ENCODE measurements at regions not wholly inside any gene's neighbourhood (a gene's known extent, or its start where the extent isn't known, plus 50 kb on each side); places are given as distances from the start of the nearest gene placed in this dataset.
"Not testable (repeated sequence)": the region's sequence is repeated elsewhere in the genome, so short reads cannot be mapped to it uniquely, and the experiment has no call there.

GRCh38 chr12:73867147-73867546 is 670.5 kb upstream of the ATXN7L3B start:
- Histone ChIP-seq H3K4me1 (ENCODE audit: control insufficient read depth, insufficient read depth, low read length) (no peaks in the 10 kb centered on the region), H3K4me3 (ENCODE audit: low read length) (no peak overlapping the region), H3K27me3 (ENCODE audit: control insufficient read depth, insufficient read depth, low read length) (no peaks in the 10 kb centered on the region), H3K27ac (ENCODE audit: low read length) (no peak overlapping the region), H3K36me3 (ENCODE audit: control insufficient read depth, insufficient read depth, low read length) (no peaks in the 10 kb centered on the region), H3K9me3 (ENCODE audit: control insufficient read depth, insufficient read depth, low read length) (no peaks in the 10 kb centered on the region)
- WGBS (ENCODE audit: insufficient coverage, insufficient read length) = no CpG with 5 or more reads among the region's 1 CpG
- no peak for DNase-seq (ENCODE audit: low read depth, low spot score)

DNA sequence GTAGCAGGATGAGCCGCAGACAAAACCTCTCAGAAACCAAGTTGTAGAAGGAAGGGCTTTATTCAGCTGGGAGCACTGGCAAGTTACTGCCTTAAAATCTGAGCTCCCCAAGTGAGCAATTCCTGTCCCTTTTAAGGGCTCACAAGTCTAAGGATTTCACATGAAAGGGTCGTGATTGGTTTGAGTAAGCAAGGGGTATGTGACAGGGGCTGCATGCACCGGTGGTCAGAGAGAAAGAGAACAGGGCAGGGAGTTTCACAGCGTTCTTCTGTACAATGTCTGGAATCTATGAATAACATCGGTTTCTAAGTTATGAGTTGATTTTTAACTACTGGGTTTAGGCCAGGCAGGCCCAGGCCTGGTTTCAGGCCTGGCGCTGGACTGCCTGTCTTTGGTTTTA is 660.3 kb upstream of the ATXN7L3B start:
- H3K36me3 ChIP-seq (ENCODE audit: control insufficient read depth, insufficient read depth, low read length); H3K27me3 ChIP-seq (ENCODE audit: control insufficient read depth, insufficient read depth, low read length); H3K27ac ChIP-seq (ENCODE audit: low read length); H3K4me1 ChIP-seq (ENCODE audit: control insufficient read depth, insufficient read depth, low read length); H3K4me3 ChIP-seq (ENCODE audit: low read length); H3K9me3 ChIP-seq (ENCODE audit: control insufficient read depth, insufficient read depth, low read length); DNase-seq (ENCODE audit: low read depth, low spot score): not testable (repeated sequence)
- no CpG with 5 or more reads among the region's 6 CpGs for WGBS (ENCODE audit: insufficient coverage, insufficient read length)

DNA sequence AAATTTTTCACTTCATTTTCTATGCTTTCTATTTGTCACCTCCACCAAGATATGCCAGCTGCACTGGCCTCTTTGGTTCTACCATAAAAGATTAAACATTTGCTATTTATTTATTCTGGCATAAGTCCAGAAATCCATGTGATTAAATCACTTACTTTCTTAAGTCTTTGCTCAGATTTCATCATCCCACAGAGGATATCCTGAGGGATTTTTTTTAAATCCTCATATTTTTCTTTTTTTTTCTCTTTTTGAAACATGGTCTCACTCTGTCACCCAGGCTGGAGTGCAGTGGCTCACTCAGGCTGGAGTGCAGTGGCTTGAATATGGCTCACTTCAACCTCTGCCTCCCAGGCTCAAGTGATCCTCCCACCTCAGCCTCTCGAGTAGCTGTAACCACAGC is 645.4 kb upstream of the ATXN7L3B start:
- H3K9me3 ChIP-seq (ENCODE audit: control insufficient read depth, insufficient read depth, low read length) = no peaks in the 10 kb centered on the region
- DNase-seq (ENCODE audit: low read depth, low spot score) = no peak
- no CpG with 5 or more reads among the region's 1 CpG for WGBS (ENCODE audit: insufficient coverage, insufficient read length)
- no peaks in the 10 kb centered on the region for H3K4me1 ChIP-seq (ENCODE audit: control insufficient read depth, insufficient read depth, low read length)
- no peaks in the 10 kb centered on the region for H3K27me3 ChIP-seq (ENCODE audit: control insufficient read depth, insufficient read depth, low read length)
- H3K4me3 ChIP-seq (ENCODE audit: low read length) = no peak overlapping the region
- H3K36me3 ChIP-seq (ENCODE audit: control insufficient read depth, insufficient read depth, low read length) = no peaks in the 10 kb centered on the region
- no peak overlapping the region for H3K27ac ChIP-seq (ENCODE audit: low read length)

DNA sequence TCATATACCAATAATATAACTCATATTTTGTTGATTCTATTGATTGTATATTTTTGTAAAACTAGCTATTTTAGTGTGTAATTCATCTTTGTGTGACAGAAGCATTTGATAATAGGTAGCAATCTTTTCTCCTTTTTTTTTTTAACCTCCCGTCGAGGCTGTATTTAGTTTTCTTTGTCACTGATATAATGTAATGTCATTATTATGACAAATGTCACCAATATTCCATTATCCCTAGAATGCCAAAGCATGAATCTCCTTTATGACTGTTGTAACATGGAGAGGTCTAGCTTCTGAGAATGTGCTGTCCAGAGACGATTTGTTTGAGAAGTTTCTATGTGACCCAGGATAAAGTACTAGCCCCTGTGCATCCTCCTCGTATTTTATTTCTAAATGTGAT is 639.0 kb upstream of the ATXN7L3B start:
- Histone ChIP-seq H3K4me3 (ENCODE audit: low read length) (no peak overlapping the region), H3K4me1 (ENCODE audit: control insufficient read depth, insufficient read depth, low read length) (no peaks in the 10 kb centered on the region), H3K27me3 (ENCODE audit: control insufficient read depth, insufficient read depth, low read length) (no peaks in the 10 kb centered on the region), H3K27ac (ENCODE audit: low read length) (no peak overlapping the region), H3K36me3 (ENCODE audit: control insufficient read depth, insufficient read depth, low read length) (no peaks in the 10 kb centered on the region), H3K9me3 (ENCODE audit: control insufficient read depth, insufficient read depth, low read length) (no peaks in the 10 kb centered on the region)
- no CpG with 5 or more reads among the region's 4 CpGs for WGBS (ENCODE audit: insufficient coverage, insufficient read length)
- no peak for DNase-seq (ENCODE audit: low read depth, low spot score)

DNA sequence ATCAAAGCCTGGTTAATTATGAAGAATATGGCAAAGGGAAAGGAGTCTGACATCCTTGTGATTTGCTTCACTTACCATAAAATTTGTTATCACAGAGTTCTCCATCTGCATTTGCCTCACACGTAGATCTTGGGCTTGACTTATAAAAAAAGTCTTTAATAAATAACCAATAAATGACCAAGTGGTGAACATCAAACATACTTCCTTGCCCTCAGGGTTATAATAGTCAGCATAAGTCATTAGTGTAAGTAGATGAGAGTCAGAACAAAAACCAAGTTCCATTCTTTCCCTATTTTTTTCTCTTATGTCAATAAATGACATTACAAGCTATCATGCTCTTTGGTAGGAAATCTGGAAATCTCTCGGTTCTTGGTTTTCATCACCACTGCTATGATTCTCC is 635.4 kb upstream of the ATXN7L3B start:
- Histone ChIP-seq H3K4me1 (ENCODE audit: control insufficient read depth, insufficient read depth, low read length) (no peaks in the 10 kb centered on the region), H3K27me3 (ENCODE audit: control insufficient read depth, insufficient read depth, low read length) (no peaks in the 10 kb centered on the region), H3K9me3 (ENCODE audit: control insufficient read depth, insufficient read depth, low read length) (no peaks in the 10 kb centered on the region), H3K36me3 (ENCODE audit: control insufficient read depth, insufficient read depth, low read length) (no peaks in the 10 kb centered on the region), H3K27ac (ENCODE audit: low read length) (no peak overlapping the region), H3K4me3 (ENCODE audit: low read length) (no peak overlapping the region)
- DNase-seq (ENCODE audit: low read depth, low spot score) = no peak
- WGBS (ENCODE audit: insufficient coverage, insufficient read length) = no CpG with 5 or more reads among the region's 2 CpGs

DNA sequence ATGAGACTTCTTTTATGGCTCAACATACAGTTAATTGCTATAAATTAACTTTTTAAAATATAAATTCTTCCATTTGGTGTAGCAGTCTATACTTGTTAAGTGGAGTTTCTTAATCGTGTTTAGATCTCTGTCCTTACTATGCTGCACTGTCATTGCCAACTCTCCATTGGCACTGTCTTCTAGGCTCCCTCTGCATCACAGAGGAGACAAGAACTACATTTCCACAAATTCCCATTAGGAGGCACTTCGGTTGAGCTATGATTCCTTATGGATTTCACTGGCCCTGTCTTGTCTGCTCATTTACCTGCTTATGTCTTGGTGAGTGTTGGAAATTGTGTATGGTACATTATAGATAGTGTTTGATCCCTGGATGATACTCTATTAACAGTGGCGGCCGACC is 630.9 kb upstream of the ATXN7L3B start:
- Histone ChIP-seq H3K36me3 (ENCODE audit: control insufficient read depth, insufficient read depth, low read length) (no peaks in the 10 kb centered on the region), H3K27ac (ENCODE audit: low read length) (no peak overlapping the region), H3K4me3 (ENCODE audit: low read length) (no peak overlapping the region), H3K27me3 (ENCODE audit: control insufficient read depth, insufficient read depth, low read length) (no peaks in the 10 kb centered on the region), H3K4me1 (ENCODE audit: control insufficient read depth, insufficient read depth, low read length) (no peaks in the 10 kb centered on the region), H3K9me3 (ENCODE audit: control insufficient read depth, insufficient read depth, low read length) (no peaks in the 10 kb centered on the region)
- no peak for DNase-seq (ENCODE audit: low read depth, low spot score)
- WGBS (ENCODE audit: insufficient coverage, insufficient read length) = no CpG with 5 or more reads among the region's 4 CpGs

- Histone ChIP-seq H3K36me3 (ENCODE audit: control insufficient read depth, insufficient read depth, low read length) (no peaks in the 10 kb centered on the region), H3K9me3 (ENCODE audit: control insufficient read depth, insufficient read depth, low read length) (no peaks in the 10 kb centered on the region), H3K4me3 (ENCODE audit: low read length) (no peak overlapping the region), H3K27ac (ENCODE audit: low read length) (no peak overlapping the region), H3K27me3 (ENCODE audit: control insufficient read depth, insufficient read depth, low read length) (no peaks in the 10 kb centered on the region), H3K4me1 (ENCODE audit: control insufficient read depth, insufficient read depth, low read length) (no peaks in the 10 kb centered on the region)
- WGBS (ENCODE audit: insufficient coverage, insufficient read length) = no CpG with 5 or more reads among the region's 1 CpG
- DNase-seq (ENCODE audit: low read depth, low spot score) = no peak
Observed at GRCh38 chr12:73935817-73936216, 601.8 kb upstream of the ATXN7L3B start.

DNA sequence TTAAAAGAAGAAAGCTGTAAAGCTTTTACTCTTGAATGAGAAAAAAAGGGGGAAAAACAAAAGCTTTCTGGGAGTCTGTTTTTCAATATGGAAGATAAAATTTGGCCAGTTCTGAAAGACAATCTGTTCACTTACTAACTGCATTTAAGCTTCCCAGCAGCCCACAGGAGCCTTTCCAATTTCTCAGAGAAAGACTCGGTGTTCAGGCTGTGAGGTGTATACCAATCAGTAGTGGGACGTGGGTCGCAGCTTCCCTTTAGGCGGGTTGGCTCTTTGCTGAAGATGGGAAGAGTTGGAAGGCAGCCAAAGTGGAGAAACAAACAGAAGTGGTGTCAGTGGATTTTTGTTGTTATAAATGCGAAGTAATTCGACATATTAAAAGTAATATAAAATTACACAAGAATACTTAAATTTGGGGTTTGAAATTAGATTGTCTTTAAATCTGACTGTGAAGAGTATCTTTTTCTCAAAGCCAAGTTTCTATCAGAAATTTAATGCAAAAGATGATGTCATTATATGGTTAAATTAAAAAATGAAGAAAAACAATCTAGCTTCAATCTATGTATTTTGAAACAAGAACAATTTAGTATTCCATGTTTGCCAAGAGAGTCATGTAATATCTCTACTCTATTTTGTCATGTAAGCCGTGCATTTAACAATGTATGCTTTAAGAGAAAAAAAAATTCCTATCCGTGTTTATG is 590.2 kb upstream of the ATXN7L3B start:
- Histone ChIP-seq H3K4me3 (ENCODE audit: low read length) (no peak overlapping the region), H3K4me1 (ENCODE audit: control insufficient read depth, insufficient read depth, low read length) (no peaks in the 10 kb centered on the region), H3K9me3 (ENCODE audit: control insufficient read depth, insufficient read depth, low read length) (no peaks in the 10 kb centered on the region), H3K27ac (ENCODE audit: low read length) (no peak overlapping the region), H3K36me3 (ENCODE audit: control insufficient read depth, insufficient read depth, low read length) (no peaks in the 10 kb centered on the region), H3K27me3 (ENCODE audit: control insufficient read depth, insufficient read depth, low read length) (no peaks in the 10 kb centered on the region)
- no peak for DNase-seq (ENCODE audit: low read depth, low spot score)
- WGBS (ENCODE audit: insufficient coverage, insufficient read length) = 100% methylated on average over 2 of the region's 8 CpGs

- Histone ChIP-seq H3K4me3 (ENCODE audit: low read length) (no peak overlapping the region), H3K27ac (ENCODE audit: low read length) (no peak overlapping the region), H3K4me1 (ENCODE audit: control insufficient read depth, insufficient read depth, low read length) (no peaks in the 10 kb centered on the region), H3K27me3 (ENCODE audit: control insufficient read depth, insufficient read depth, low read length) (no peaks in the 10 kb centered on the region), H3K9me3 (ENCODE audit: control insufficient read depth, insufficient read depth, low read length) (no peaks in the 10 kb centered on the region), H3K36me3 (ENCODE audit: control insufficient read depth, insufficient read depth, low read length) (no peaks in the 10 kb centered on the region)
- WGBS (ENCODE audit: insufficient coverage, insufficient read length) = no CpG with 5 or more reads among the region's 1 CpG
- DNase-seq (ENCODE audit: low read depth, low spot score) = no peak
Observed at GRCh38 chr12:73950507-73950906, 587.1 kb upstream of the ATXN7L3B start.

GRCh38 chr12:73951956-73952703 is 585.5 kb upstream of the ATXN7L3B start:
- Histone ChIP-seq H3K9me3 (ENCODE audit: control insufficient read depth, insufficient read depth, low read length) (no peaks in the 10 kb centered on the region), H3K36me3 (ENCODE audit: control insufficient read depth, insufficient read depth, low read length) (no peaks in the 10 kb centered on the region), H3K4me1 (ENCODE audit: control insufficient read depth, insufficient read depth, low read length) (no peaks in the 10 kb centered on the region), H3K27me3 (ENCODE audit: control insufficient read depth, insufficient read depth, low read length) (no peaks in the 10 kb centered on the region), H3K27ac (ENCODE audit: low read length) (no peak overlapping the region), H3K4me3 (ENCODE audit: low read length) (no peak overlapping the region)
- no CpG with 5 or more reads among the region's 3 CpGs for WGBS (ENCODE audit: insufficient coverage, insufficient read length)
- no peak for DNase-seq (ENCODE audit: low read depth, low spot score)

GRCh38 chr12:73964641-73965040 is 573.0 kb upstream of the ATXN7L3B start:
- WGBS (ENCODE audit: insufficient coverage, insufficient read length) = no CpG with 5 or more reads among the region's 3 CpGs
- no peaks in the 10 kb centered on the region for H3K9me3 ChIP-seq (ENCODE audit: control insufficient read depth, insufficient read depth, low read length)

More at GRCh38 chr12:73964641-73965040, 573.0 kb upstream of the ATXN7L3B start:
- no peak for DNase-seq (ENCODE audit: low read depth, low spot score)
- Histone ChIP-seq H3K27ac (ENCODE audit: low read length) (no peak overlapping the region), H3K4me1 (ENCODE audit: control insufficient read depth, insufficient read depth, low read length) (no peaks in the 10 kb centered on the region), H3K27me3 (ENCODE audit: control insufficient read depth, insufficient read depth, low read length) (no peaks in the 10 kb centered on the region), H3K4me3 (ENCODE audit: low read length) (no peak overlapping the region), H3K36me3 (ENCODE audit: control insufficient read depth, insufficient read depth, low read length) (no peaks in the 10 kb centered on the region)

Measured in iPS DF 6.9 (cell line).